Adrenal gland (tissue), 9 donors: ENCODE measurements at regions not wholly inside any gene's neighbourhood (a gene's known extent, or its start where the extent isn't known, plus 50 kb on each side); places are given as distances from the start of the nearest gene placed in this dataset.

ENCODE experiments used
- DNase-seq, 7 donors: peaks; one replicate each; pipeline ENCODE4 v3.0.0-alpha.2; 2019 to 2020
- H3K27ac ChIP-seq, 5 donors: fragments of 200-600 bp; sonication (generic) in 4 of 5; 1 replicate in 3 of 5; 2 replicates in 2 of 5; pipeline versions ENCODE4 v1.5.1 to v1.8.0; 2016 to 2020; ENCODE audit warnings: mild to moderate bottlenecking in 1 of 5
- H3K27me3 ChIP-seq: fragments of 200-600 bp; 2 replicates; pipeline ENCODE4 v1.8.0; 2021
- H3K36me3 ChIP-seq, 2 donors: fragments of 200-600 bp; replicated peaks in 1 of 2; 1 replicate in 1 of 2; 2 replicates in 1 of 2; pipeline versions ENCODE4 v1.5.1 to v1.8.0; 2018 to 2022
- H3K4me1 ChIP-seq, 2 donors: fragments of 200-600 bp; replicated peaks in 1 of 2; 1 replicate in 1 of 2; 2 replicates in 1 of 2; pipeline versions ENCODE4 v1.5.1 to v1.8.0; 2018 to 2021
- H3K4me3 ChIP-seq, 4 donors: fragments of 200-600 bp; sonication (generic) in 3 of 4; one replicate each; pipeline ENCODE4 v1.5.1; 2016 to 2018
- H3K9me3 ChIP-seq, 3 donors: fragments of 200-600 bp; sonication (generic) in 1 of 3; replicated peaks in 1 of 3; 1 replicate in 2 of 3; 2 replicates in 1 of 3; pipeline versions ENCODE4 v1.5.1 to v1.8.0; 2016 to 2021
- POLR2A ChIP-seq, 2 donors: fragments of 450-650 bp; IDR thresholded peaks; one replicate each; pipeline ENCODE4 v1.6.1; 2017; ENCODE audit warnings: antibody characterized with exemption in 2 of 2, mild to moderate bottlenecking in 2 of 2, moderate library complexity in 1 of 2
- WGBS, 4 donors: extraction: QIAGEN DNeasy Blood & Tissue Kit in 2 of 4; methylation state at CpG; one replicate each; pipeline versions ENCODE4 v1.1.5 to v1.1.7; 2013 to 2017; 5-methylcytosine and 5-hydroxymethylcytosine counted together
- intact Hi-C, 2 donors: fragments of 100-400 bp; cut with DNase I; formaldehyde crosslinking; loops; one replicate each; pipeline versions ENCODE4 v1.14.1 to v1.15.0; 2022 to 2023
- TF ChIP-seq, protein P1 (sequence below), 6 experiments: fragments of 450-650 bp in 4 of 6; fragments of 200-600 bp in 2 of 6; sonication (generic) in 1 of 6; IDR thresholded peaks; 1 replicate in 5 of 6; 2 replicates in 1 of 6; pipeline versions ENCODE4 v1.5.1 to v1.8.0; 2016 to 2021; ENCODE audit warnings: antibody characterized with exemption in 6 of 6, mild to moderate bottlenecking in 2 of 6, moderate library complexity in 1 of 6
- donor health status: healthy with polysubstance abuse.
- donor health status: Bipolar disorder and iron deficiency.
- donor health status: DM: yes; HTN: yes; CAD: no.
- donor health status: DM: no; HTN: no; CAD: no.
- donor health status: DM: no; HTN: no; CAD: no.

DNA sequence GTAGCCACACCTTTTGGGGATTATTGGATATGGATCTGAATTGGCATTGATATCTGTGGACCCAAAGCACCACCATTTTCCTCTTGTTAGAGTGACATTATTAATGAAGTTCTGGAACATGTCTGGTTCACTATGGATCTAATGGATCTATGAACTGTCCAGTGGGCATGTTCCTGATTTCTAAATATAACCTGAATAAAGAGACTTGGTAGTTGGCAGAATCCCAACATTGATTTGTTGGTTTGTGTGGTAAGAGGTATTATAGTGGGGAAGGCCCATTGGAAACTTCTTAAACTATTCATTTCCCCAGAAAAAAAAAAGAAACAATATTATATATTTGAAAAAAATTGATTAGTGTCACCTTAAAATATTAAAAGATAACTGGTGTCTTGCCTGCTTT lies 312.6 kb downstream of the HTR1B start:
- Histone ChIP-seq H3K4me1 (no peaks in the 10 kb centered on the region), H3K36me3 (no peaks in the 10 kb centered on the region), H3K4me3 (no peak overlapping the region), H3K9me3 (no peaks in the 10 kb centered on the region), H3K27me3 (no peaks in the 10 kb centered on the region), H3K27ac (no peak overlapping the region)
- TF ChIP-seq, protein P1, sequence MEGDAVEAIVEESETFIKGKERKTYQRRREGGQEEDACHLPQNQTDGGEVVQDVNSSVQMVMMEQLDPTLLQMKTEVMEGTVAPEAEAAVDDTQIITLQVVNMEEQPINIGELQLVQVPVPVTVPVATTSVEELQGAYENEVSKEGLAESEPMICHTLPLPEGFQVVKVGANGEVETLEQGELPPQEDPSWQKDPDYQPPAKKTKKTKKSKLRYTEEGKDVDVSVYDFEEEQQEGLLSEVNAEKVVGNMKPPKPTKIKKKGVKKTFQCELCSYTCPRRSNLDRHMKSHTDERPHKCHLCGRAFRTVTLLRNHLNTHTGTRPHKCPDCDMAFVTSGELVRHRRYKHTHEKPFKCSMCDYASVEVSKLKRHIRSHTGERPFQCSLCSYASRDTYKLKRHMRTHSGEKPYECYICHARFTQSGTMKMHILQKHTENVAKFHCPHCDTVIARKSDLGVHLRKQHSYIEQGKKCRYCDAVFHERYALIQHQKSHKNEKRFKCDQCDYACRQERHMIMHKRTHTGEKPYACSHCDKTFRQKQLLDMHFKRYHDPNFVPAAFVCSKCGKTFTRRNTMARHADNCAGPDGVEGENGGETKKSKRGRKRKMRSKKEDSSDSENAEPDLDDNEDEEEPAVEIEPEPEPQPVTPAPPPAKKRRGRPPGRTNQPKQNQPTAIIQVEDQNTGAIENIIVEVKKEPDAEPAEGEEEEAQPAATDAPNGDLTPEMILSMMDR (IDR thresholded peaks at IDR 0.05), result no peak
- TF ChIP-seq POLR2A (IDR thresholded peaks at IDR 0.05), result no peak
- intact Hi-C loops, result no loop called here
- no peak for DNase-seq

DNA sequence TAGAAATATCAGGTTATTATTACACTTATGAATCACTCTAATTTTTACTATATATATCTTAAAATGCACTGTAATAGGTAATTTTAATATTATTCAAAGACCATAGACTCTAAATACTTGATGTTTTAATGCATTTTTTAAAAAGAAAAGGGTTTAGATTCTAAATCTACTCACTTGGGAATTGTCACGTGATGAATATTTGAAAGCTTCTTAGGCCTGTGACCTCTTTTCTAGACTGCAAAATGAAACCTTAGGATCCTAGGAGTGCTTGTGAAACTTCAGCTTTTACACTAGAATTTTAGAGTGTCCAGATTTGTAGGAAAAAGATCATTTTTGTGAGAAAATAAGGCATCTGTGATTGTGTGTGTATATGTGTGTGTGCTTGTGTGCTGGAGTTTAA lies 318.0 kb downstream of the HTR1B start:
- H3K27me3 ChIP-seq, result no peaks in the 10 kb centered on the region
- no peaks in the 10 kb centered on the region for H3K9me3 ChIP-seq
- no peak overlapping the region for H3K4me3 ChIP-seq
- no peaks in the 10 kb centered on the region for H3K36me3 ChIP-seq
- H3K27ac ChIP-seq, result no peak overlapping the region
- no peaks in the 10 kb centered on the region for H3K4me1 ChIP-seq
- TF ChIP-seq, protein P1 (IDR thresholded peaks at IDR 0.05), result no peak
- no peak for TF ChIP-seq POLR2A (IDR thresholded peaks at IDR 0.05)
- intact Hi-C loops, result no loop called here
- WGBS, 4 donors, result 64 to 79% (median 70%) methylated on average over 1 of the region's 1 CpG
- DNase-seq, result no peak

DNA sequence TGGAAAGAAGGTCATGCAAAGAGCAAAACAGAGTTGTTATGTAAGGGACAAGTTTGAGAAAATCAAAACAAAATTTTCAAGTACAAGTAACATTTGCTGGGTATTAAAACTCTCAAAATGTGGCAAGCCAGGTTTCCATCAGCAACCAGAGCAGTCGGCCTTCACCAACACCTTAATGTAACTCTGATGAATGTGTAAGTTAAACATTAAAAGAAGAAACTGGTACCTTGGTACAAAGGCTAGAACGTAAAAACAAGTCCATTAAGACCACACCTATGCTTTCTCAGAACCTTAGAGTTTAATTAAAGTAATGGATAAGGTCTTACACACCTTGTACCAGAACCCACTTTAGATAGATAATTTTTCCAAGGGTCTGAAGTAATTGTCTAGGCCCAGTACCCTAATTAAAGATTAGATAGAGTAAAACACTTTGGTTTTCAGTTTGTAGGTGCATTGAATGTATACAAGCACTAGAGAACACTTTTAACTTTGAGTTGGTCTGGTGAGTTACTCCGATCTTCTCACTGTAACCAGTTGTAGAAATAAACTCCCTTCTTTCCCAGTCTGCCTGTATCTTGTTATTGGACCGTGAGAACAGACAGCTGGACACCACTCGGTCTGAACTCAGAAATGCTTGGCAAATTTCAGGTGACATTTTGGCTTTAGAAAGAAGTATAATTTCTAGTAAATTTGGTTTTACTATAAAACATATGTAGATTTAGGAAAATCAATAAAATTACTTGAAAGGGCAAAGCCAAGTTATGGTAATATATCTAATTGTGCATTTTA lies 319.4 kb downstream of the HTR1B start:
- H3K36me3 ChIP-seq, result no peaks in the 10 kb centered on the region
- no peak overlapping the region for H3K27ac ChIP-seq
- no peak for DNase-seq
- WGBS, 4 donors, result 89 to 94% (median 93%) methylated on average over 5 of the region's 5 CpGs
- H3K4me3 ChIP-seq, result no peak overlapping the region
- no peaks in the 10 kb centered on the region for H3K27me3 ChIP-seq
- intact Hi-C loops, result no loop called here
- no peaks in the 10 kb centered on the region for H3K4me1 ChIP-seq
- no peaks in the 10 kb centered on the region for H3K9me3 ChIP-seq
- TF ChIP-seq, protein P1 (IDR thresholded peaks at IDR 0.05), result no peak
- TF ChIP-seq POLR2A (IDR thresholded peaks at IDR 0.05), result no peak

DNA sequence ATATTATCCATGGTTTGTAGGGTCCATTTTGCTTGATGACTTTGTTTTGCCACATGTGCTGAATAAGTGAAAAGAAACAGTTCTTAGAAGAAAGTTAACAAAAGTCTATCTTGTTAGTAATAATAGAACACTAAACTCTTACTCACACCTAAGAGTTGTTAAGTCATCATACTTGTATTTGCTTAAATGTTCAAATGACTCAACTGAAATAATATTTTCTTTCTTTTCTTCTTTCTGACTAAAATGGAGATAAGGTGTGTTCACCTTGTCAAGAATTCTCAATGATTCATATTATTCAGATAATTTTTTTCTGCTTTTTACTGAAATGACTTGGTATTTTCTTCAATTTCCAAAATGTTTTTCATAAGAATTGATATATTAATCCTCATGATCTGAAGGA lies 327.2 kb downstream of the HTR1B start:
- Histone ChIP-seq H3K4me3 (no peak overlapping the region), H3K27me3 (no peaks in the 10 kb centered on the region), H3K27ac (no peak overlapping the region), H3K9me3 (no peaks in the 10 kb centered on the region), H3K36me3 (no peaks in the 10 kb centered on the region), H3K4me1 (no peaks in the 10 kb centered on the region)
- TF ChIP-seq POLR2A (IDR thresholded peaks at IDR 0.05), result no peak
- TF ChIP-seq, protein P1 (IDR thresholded peaks at IDR 0.05), result no peak
- no peak for DNase-seq
- intact Hi-C loops, result no loop called here
